Uterus (tissue), 2 donors: ENCODE measurements at regions not wholly inside any gene's neighbourhood (a gene's known extent, or its start where the extent isn't known, plus 50 kb on each side); places are given as distances from the start of the nearest gene placed in this dataset.

ENCODE experiments used
- CTCF ChIP-seq, 4 experiments: fragments of 200-600 bp in 2 of 4; fragments of 450-650 bp in 2 of 4; sonication (generic) in 2 of 4; IDR thresholded peaks; one replicate each; pipeline ENCODE4 v1.5.1; 2016 to 2019; ENCODE audit warnings: antibody characterized with exemption in 4 of 4, mild to moderate bottlenecking in 2 of 4, moderate library complexity in 1 of 4
- POLR2A ChIP-seq, 2 donors: fragments of 450-650 bp; IDR thresholded peaks; one replicate each; pipeline ENCODE4 v1.6.1; 2016; ENCODE audit warnings: antibody characterized with exemption in 2 of 2, mild to moderate bottlenecking in 1 of 2, moderate library complexity in 1 of 2

DNA sequence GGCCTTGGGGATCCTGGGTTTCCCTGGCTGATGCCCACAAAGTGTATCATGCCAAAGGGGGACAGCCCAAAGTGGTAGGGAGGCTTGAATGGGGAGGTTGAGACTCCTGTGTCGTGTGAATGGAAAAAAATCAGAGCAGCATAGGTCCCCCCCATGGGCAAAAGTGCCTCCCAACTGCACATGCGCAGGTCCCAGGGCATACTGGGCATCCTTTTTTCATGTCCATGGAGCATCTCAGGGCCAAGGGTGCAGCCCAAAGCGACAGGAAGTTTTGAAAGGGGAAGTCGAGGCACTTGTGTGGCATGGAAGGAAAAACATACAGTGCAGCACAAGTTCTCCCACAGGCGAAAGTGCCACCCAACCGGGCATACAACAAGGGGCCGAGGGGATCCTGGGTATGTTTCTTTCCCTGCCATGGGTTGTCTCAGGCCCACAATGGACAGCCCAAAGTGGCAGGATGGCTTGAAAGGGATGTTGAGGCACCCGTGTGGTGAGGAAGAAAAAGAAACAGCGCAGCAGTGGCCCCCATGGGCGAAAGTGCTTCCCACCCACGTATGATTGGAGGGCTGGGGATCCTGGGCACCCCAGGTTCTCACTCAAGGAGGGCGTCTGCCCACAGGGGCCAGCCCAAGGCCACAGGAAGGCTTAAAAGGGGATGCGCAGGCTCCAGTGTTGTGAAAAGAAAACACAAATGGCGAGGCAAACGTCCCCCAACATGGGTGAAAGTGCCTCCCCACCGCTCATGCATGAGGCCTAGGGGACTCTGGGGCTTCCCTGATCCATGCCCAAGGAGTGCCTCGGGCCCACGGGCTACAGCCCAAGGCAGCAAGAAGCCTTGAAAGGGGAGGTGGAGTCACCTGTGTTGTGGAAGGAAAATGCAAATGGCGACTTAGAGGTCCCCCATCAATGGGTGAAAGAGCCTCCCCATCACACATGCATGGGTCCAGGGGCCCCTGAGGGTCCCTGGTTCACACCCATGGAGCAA lies 573.7 kb downstream of the ALG10 start:
- no peak for TF ChIP-seq CTCF (IDR thresholded peaks at IDR 0.05)
- no peak for TF ChIP-seq POLR2A (IDR thresholded peaks at IDR 0.05)
